Activated gamma-delta T cell treated with anti-CD3 and anti-CD28 coated beads, Interleukin-2, amount 50 U/mL, for 16 hours (primary cell): ENCODE measurements at regions not wholly inside any gene's neighbourhood (a gene's known extent, or its start where the extent isn't known, plus 50 kb on each side); places are given as distances from the start of the nearest gene placed in this dataset.

Experiments
- DNase-seq: peaks from one replicate; pipeline ENCODE4 v3.0.0-alpha.2; 2020; ENCODE audit warnings: low read depth

DNA sequence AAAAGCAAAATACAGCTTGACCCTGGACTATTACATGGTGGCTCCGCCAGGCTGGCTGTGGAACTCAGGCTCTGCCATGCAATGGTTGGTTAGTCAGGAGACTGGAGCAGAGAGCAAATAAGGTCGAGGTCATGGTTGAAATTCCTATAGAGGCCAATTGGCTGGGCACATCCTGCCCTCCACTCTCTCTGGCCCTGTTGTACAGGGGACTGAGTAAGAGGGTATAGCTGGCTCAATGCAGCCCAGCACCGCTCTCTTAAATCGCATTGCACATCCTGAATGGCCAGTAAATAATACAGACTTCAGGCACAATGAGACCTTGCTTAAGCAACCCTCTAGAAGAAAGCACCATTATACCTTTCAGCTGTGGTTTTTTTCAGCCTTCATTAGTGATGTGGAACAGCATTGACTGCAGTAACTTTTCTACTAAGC, 59.3 kb upstream of the PPP2R5A start:
- DNase-seq = no peak

DNA sequence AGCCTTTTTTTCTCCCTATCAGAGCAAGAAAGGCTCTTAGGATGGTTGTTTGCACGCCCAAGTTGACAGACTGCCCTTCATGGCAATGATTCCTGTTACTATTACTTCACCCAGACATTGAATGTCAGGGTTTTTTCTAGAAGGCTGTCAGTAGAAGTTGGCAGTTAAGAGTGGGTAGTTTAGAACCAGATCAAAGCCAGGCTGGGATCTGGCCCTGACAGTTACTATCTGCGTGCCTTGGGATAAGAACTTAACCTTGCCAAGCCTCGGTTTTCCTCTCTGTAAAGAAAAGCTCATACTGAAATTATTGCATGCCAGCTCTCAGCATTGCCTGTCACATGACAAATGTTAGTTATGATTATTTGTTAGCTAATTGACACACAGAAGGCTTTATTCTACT, 58.7 kb upstream of the PPP2R5A start:
- DNase-seq = no peak

DNA sequence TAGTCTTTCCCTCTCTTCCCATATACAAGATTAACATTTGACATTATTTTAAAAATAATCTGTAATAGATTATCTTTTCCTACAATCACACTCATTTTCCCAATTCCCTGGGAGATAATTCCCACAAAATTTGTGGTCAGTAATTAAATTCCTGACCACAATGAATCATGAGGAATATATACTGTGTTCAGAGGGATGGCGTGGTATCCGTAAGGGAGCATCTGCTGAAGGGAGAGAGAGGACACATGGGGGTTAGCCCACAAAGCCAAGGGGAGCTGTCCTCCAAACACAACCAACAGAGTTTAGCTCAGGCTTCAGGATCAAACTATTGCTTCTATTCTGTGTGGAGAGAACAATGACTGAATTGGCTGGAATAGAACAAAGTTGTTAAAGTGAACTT, 57.1 kb upstream of the PPP2R5A start:
- no peak for DNase-seq

DNA sequence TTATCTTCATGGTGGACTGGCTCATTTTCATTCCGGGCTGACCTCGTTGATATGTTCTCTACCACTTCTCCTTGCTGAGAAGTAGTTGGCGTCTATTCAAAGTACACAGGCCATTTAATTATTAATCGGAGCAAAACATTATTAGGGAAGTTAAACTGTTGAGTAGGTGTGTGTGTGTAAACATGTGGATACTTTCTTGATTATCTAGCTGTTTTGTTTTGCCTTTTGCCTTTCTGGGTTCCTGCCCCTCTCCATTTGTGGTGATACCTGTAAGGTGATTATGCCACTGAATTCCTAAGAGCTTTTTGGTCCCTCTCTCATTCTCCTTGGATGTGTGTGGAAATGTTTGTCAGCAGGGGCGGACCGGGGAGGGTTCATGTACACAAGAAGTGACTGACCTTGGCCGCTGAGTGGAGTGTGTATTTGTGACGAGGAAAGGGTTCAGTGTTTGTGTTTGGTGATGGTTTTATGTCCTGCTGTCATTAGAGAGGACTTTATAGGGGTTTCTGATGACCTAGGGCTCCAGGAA, 56.6 kb upstream of the PPP2R5A start:
- no peak for DNase-seq

DNA sequence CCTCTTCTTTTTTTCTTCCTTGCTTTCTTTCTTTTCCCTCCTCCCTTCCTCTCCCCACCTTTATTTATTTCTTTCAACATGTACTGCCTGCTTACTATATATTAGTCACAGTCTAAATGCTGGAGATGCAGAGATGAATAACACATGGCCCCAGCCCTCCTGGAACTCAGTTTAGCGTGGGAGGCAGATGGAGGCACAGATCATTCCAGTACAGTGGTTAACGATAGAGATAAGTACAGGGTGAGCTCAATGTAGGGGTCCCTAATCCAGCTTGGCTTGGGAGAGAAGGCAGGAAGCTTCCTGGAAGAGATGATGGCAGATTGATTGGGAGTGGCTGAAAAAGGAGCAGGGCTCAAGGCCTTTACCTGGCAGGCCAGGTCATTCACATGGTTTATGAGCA, 55.6 kb upstream of the PPP2R5A start:
- no peak for DNase-seq

DNA sequence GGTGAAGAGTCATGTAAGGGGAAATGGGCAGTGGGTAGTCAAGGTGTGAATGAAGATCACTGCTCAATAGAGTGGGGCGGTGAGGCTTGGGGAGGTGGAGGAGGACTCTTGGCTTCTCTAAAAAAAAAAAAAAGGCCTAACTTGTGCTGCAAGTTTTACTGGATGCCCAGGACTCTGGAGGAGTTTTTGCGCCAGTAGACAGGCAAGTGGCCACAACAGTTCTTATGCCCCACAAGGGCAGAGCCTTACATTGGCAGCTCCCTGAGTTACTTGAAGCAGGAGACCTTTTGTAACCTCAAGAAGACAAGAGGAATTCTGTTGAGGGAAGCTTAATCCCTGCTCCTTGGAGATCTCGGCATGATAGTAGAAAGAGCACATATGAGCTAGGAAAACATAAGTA, 54.9 kb upstream of the PPP2R5A start:
- DNase-seq = no peak

DNA sequence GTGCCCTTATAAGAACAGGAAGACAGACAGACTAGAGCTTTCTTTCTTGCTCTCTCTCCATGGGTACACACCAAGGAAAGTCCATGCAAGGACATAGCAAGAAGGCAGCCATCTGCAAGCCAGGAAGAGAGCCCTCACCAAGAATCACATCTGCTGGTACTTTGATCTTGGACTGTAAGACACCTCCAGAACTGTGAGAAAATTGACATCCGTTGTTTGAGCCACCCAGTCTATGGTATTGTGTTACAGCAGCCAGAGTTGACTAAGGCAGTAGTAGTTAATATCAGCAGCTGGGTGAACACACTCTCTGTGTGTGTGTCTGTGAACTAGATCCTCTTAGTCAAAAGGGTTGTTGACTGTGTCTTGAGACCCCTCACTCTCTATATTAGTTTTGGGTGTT, 53.8 kb upstream of the PPP2R5A start:
- no peak for DNase-seq

DNA sequence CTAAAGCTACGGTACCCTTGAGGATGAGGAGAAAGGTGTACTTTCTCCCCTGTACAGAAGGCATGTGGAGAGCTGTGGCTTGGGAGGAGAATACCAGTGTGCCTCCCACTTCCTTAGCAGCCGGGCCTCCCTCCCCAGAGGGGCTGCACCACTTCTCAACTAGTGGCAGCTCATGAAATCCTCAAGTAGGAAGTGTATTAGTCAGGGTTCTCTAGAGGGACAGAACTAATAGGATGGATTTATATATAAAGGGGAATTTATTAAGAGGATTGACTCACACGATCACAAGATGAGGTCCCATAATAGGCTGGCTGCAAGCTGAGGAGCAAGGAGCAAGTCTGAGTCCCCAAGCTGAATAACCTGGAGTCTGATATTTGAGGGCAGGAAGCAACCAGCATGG, 53.1 kb upstream of the PPP2R5A start:
- no peak for DNase-seq

DNA sequence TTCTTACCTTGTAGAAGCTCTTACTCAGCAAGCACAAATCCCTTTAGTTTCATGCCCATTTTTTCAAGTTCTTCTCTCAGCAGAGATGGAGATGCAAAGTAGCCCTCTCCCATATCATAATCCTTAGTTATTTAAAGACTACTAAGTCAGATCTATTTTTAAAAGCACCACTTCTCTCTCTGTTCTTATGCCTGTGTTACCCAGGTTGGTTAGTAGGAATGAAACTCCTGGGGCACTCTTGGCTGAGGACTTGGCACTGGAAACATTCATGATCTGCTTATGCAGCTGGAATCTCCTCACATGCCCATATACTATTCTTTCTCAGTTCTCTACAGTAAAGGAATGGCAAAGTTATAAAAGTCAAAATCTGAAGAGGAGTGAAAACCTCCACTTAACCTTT, 51.9 kb upstream of the PPP2R5A start:
- DNase-seq = no peak

DNA sequence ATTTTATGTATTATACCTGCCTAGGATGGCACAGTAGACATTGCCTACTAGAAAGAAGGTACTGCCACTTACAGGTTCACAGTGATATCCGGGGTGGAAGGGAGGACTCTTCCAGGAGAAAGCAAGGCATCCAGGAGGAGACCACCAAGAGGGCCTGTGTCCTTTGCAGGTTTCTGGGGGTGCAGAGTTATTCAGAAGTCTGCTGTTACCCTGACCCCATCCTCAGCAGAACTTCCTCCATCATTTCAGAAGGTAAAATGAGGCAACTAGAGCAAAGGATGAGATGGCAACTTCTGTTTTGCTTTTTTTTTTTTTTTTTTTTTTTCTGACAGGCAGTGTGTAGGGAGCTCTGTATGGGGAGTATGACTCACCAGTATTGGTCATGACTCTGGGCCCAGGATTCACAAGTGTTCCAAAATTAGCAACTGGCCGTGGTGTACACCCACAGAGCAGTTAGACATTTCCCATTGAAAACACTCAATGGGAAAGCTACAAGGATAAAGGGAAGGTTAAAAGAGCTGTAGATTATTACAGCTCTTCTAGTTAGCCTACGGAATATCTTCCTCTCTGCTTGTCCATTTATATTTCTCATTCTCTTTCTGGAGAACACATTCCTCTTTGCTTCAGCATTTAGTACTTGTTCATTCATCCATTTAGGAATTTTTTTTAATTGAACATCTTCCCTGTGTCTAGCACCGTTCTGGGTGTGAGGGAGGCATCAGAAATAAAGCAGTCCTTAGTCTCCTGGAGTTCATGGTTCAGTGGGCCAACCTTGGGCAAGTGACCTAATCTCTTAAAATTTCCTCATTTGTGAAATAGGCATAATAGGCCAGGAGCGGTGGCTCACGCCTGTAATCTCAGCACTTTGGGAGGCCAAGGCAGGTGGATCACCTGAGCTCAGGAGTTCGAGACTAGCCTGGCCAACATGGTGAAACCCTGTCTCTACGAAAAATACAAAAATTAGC, 50.5 kb upstream of the PPP2R5A start:
- no peak for DNase-seq
